Neural progenitor cell (in vitro differentiated cells): ENCODE measurements at regions not wholly inside any gene's neighbourhood (a gene's known extent, or its start where the extent isn't known, plus 50 kb on each side); places are given as distances from the start of the nearest gene placed in this dataset.
A peak's percentile ranks its signal among the peaks of the same experiment; 100 is the strongest.

Source experiments
- EZH2 ChIP-seq: fragments of 200-600 bp; sonication (generic); IDR thresholded peaks from 2 replicates; pipeline ENCODE4 v1.6.1; 2017; ENCODE audit warnings: antibody characterized with exemption, mild to moderate bottlenecking, moderate library complexity
- EZH2phosphoT487 ChIP-seq: fragments of 200-600 bp; sonication (generic); IDR thresholded peaks from 2 replicates; pipeline ENCODE4 v1.6.1; 2017; ENCODE audit warnings: antibody characterized with exemption
- TF ChIP-seq, protein P1 (sequence below): fragments of 200-600 bp; sonication (generic); IDR thresholded peaks from 2 replicates; pipeline ENCODE4 v1.5.1; 2017; ENCODE audit warnings: antibody characterized with exemption, mild to moderate bottlenecking

GRCh38 chr4:128341634-128342033, 54.0 kb upstream of the PGRMC2 start:
- TF ChIP-seq, protein P1, sequence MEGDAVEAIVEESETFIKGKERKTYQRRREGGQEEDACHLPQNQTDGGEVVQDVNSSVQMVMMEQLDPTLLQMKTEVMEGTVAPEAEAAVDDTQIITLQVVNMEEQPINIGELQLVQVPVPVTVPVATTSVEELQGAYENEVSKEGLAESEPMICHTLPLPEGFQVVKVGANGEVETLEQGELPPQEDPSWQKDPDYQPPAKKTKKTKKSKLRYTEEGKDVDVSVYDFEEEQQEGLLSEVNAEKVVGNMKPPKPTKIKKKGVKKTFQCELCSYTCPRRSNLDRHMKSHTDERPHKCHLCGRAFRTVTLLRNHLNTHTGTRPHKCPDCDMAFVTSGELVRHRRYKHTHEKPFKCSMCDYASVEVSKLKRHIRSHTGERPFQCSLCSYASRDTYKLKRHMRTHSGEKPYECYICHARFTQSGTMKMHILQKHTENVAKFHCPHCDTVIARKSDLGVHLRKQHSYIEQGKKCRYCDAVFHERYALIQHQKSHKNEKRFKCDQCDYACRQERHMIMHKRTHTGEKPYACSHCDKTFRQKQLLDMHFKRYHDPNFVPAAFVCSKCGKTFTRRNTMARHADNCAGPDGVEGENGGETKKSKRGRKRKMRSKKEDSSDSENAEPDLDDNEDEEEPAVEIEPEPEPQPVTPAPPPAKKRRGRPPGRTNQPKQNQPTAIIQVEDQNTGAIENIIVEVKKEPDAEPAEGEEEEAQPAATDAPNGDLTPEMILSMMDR: peak; percentile 34
- no peak for TF ChIP-seq EZH2
- no peak for TF ChIP-seq EZH2phosphoT487
